B cell (primary cell): ENCODE measurements at regions not wholly inside any gene's neighbourhood (a gene's known extent, or its start where the extent isn't known, plus 50 kb on each side); places are given as distances from the start of the nearest gene placed in this dataset.
"Not testable (repeated sequence)": the region's sequence is repeated elsewhere in the genome, so short reads cannot be mapped to it uniquely, and the experiment has no call there.

Experiments
- EZH2 ChIP-seq: IDR thresholded peaks from 2 replicates; pipeline ENCODE4 v1.6.1; 2012; ENCODE audit warnings: borderline replicate concordance, low read depth, mild to moderate bottlenecking, moderate library complexity, low read length; ENCODE audit not compliant: insufficient read depth, poor library complexity, severe bottlenecking
- TF ChIP-seq, protein P1 (sequence below): fragments of 200-600 bp; IDR thresholded peaks from one replicate; pipeline ENCODE4 v1.8.0; 2022; ENCODE audit warnings: antibody characterized with exemption, mild to moderate bottlenecking

DNA sequence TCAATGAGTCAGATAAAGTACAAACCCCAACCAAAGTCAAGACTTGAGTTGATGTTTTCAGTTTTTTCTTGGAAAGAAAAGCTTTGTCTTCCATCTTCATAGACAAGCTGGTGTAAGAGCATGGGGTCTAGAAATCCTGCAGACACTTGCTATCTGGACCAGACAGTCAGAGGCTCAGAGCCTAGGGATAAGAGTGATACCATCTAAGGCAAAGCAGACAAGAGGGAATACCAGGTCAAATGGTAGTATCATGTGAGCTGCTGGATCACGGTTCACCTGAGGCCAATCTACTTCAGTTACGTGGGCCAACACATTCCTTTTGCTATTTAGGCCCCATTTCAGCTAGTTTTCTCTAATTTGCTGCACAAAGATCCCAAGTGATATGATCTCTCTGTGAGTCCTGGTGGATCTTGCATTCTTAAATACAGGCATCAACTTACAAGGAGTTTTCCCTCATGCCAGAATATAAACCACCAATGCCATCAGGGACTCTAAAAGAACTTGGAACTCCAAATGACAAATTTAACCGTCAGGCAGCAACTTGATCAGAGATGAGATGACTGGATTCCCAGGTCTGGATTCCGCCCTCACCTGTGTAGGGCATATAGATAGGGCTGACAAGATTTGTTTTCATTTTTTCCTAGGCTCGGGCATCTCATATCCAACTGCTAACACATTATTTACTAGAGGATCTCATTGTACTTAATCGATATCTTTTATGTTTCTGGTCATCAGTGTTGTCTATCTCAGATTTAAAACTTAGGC lies 101.4 kb downstream of the FOXD4L6 start:
- not testable (repeated sequence) for TF ChIP-seq EZH2
- TF ChIP-seq, protein P1, sequence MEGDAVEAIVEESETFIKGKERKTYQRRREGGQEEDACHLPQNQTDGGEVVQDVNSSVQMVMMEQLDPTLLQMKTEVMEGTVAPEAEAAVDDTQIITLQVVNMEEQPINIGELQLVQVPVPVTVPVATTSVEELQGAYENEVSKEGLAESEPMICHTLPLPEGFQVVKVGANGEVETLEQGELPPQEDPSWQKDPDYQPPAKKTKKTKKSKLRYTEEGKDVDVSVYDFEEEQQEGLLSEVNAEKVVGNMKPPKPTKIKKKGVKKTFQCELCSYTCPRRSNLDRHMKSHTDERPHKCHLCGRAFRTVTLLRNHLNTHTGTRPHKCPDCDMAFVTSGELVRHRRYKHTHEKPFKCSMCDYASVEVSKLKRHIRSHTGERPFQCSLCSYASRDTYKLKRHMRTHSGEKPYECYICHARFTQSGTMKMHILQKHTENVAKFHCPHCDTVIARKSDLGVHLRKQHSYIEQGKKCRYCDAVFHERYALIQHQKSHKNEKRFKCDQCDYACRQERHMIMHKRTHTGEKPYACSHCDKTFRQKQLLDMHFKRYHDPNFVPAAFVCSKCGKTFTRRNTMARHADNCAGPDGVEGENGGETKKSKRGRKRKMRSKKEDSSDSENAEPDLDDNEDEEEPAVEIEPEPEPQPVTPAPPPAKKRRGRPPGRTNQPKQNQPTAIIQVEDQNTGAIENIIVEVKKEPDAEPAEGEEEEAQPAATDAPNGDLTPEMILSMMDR: not testable (repeated sequence)
